K562 (cell line): ENCODE measurements at regions not wholly inside any gene's neighbourhood (a gene's known extent, or its start where the extent isn't known, plus 50 kb on each side); places are given as distances from the start of the nearest gene placed in this dataset.

Experiments
- CTCF ChIP-seq, 3 experiments: IDR thresholded peaks in 2 of 3; conservative IDR thresholded peaks in 1 of 3; 2 replicates each; pipeline ENCODE4 v1.5.1; 2011 to 2012; ENCODE audit warnings: low read length in 3 of 3, mild to moderate bottlenecking in 3 of 3, control low read depth in 2 of 3, improper control_type of control experiment in 1 of 3, inconsistent platforms in 1 of 3, low read depth in 1 of 3, mixed read lengths in 1 of 3, moderate library complexity in 1 of 3; ENCODE audit not compliant: insufficient read depth in 2 of 3
- CTCFL ChIP-seq: IDR thresholded peaks from 2 replicates; pipeline ENCODE4 v1.6.1; 2011; ENCODE audit warnings: borderline replicate concordance, low read depth, mild to moderate bottlenecking, moderate library complexity, low read length; ENCODE audit not compliant: insufficient read depth, poor library complexity, severe bottlenecking
- EZH2 ChIP-seq: IDR thresholded peaks from 2 replicates; pipeline ENCODE4 v1.6.1; 2012; ENCODE audit warnings: low read depth, mild to moderate bottlenecking, inconsistent platforms, low read length, borderline replicate concordance
- GTF2F1 ChIP-seq: IDR thresholded peaks from 2 replicates; pipeline ENCODE4 v1.6.1; 2011; ENCODE audit warnings: low read depth, low read length, improper control_type of control experiment
- MEIS2 ChIP-seq: fragments of 450-650 bp; IDR thresholded peaks from 2 replicates; pipeline ENCODE4 v1.6.1; 2014; ENCODE audit warnings: mild to moderate bottlenecking; ENCODE audit not compliant: partially characterized antibody
- PKNOX1 ChIP-seq: fragments of 450-650 bp; IDR thresholded peaks from 2 replicates; pipeline ENCODE4 v1.6.1; 2016
- REST ChIP-seq, 2 experiments: fragments of 450-650 bp; formaldehyde crosslinking in 1 of 2; IDR thresholded peaks; 2 replicates each; pipeline versions ENCODE4 v1.4.0 to v1.6.1; 2014 to 2020; ENCODE audit warnings: mild to moderate bottlenecking in 2 of 2, borderline replicate concordance in 1 of 2, low read depth in 1 of 2
- RFX5 ChIP-seq: IDR thresholded peaks from 2 replicates; pipeline ENCODE4 v1.6.1; 2011; ENCODE audit warnings: low read depth, mild to moderate bottlenecking, improper control_type of control experiment, low read length
- STAT5B ChIP-seq: fragments of 250-450 bp; sonication (Bioruptor Pico); IDR thresholded peaks from 2 replicates; pipeline ENCODE4 v1.8.0; 2021; ENCODE audit warnings: mild to moderate bottlenecking, inconsistent platforms
- UBTF ChIP-seq, 2 experiments: IDR thresholded peaks; 2 replicates each; pipeline ENCODE4 v1.6.1; 2012; ENCODE audit warnings: improper control_type of control experiment in 2 of 2, low read depth in 2 of 2, low read length in 2 of 2, borderline replicate concordance in 1 of 2
- ZNF12 ChIP-seq: sonication (generic); formaldehyde crosslinking; IDR thresholded peaks from 2 replicates; pipeline ENCODE4 v1.4.0; 2020; ENCODE audit warnings: mild to moderate bottlenecking, missing genetic modification reagents

GRCh38 chr6:142627474-142627873 lies 317.5 kb downstream of the HIVEP2 start:
- TF ChIP-seq REST (IDR thresholded peaks at IDR 0.05; ENCODE audit: borderline replicate concordance) (no peak), REST (CRISPR knock-in tag; IDR thresholded peaks at IDR 0.05; ENCODE audit: low read depth) (no peak), MEIS2 (no peak), STAT5B (no peak), UBTF (IDR thresholded peaks at IDR 0.05; ENCODE audit: borderline replicate concordance in 1 of 2, low read depth in 2 of 2, low read length in 2 of 2) (no peak), RFX5 (no peak), CTCF (IDR thresholded peaks at IDR 0.05 in 2 of 3, conservative IDR thresholded peaks at IDR 0.05 in 1 of 3; ENCODE audit: insufficient read depth in 2 of 3, low read depth in 1 of 3, low read length in 3 of 3) (no peak), PKNOX1 (no peak), EZH2 (no peak), GTF2F1 (no peak), ZNF12 (CRISPR knock-in tag) (no peak), CTCFL (no peak)
